G401.6 (cell line): ENCODE measurements at regions not wholly inside any gene's neighbourhood (a gene's known extent, or its start where the extent isn't known, plus 50 kb on each side); places are given as distances from the start of the nearest gene placed in this dataset.

Source experiments
- FAIRE-seq: peaks from 2 replicates; lab custom pipeline; 2012; peaks lifted over from hg19 to GRCh38; lab: Jason Lieb, UNC

- FAIRE-seq = no peak
Observed at GRCh38 chr6:105791583-105792318, 294.4 kb upstream of the PRDM1 start.

GRCh38 chr6:105791179-105791578 is 295.0 kb upstream of the PRDM1 start:
- FAIRE-seq = no peak

GRCh38 chr6:105790635-105791034 is 295.5 kb upstream of the PRDM1 start:
- no peak for FAIRE-seq

GRCh38 chr6:105789935-105790334 is 296.2 kb upstream of the PRDM1 start:
- FAIRE-seq = no peak

- FAIRE-seq = no peak
Observed at GRCh38 chr6:105787747-105788146, 298.4 kb upstream of the PRDM1 start.

GRCh38 chr6:105786890-105787655 is 299.1 kb upstream of the PRDM1 start:
- FAIRE-seq = no peak

- FAIRE-seq = no peak
Observed at GRCh38 chr6:105786449-105786848, 299.7 kb upstream of the PRDM1 start.

GRCh38 chr6:105785066-105785811 is 300.9 kb upstream of the PRDM1 start:
- no peak for FAIRE-seq

GRCh38 chr6:105784179-105784578 is 302.0 kb upstream of the PRDM1 start:
- FAIRE-seq = no peak

GRCh38 chr6:105783333-105783935 is 302.7 kb upstream of the PRDM1 start:
- no peak for FAIRE-seq

- FAIRE-seq = no peak
Observed at GRCh38 chr6:105781915-105782314, 304.2 kb upstream of the PRDM1 start.

- no peak for FAIRE-seq
Observed at GRCh38 chr6:105781248-105781647, 304.9 kb upstream of the PRDM1 start.

- FAIRE-seq = no peak
Observed at GRCh38 chr6:105780146-105780860, 305.8 kb upstream of the PRDM1 start.

- no peak for FAIRE-seq
Observed at GRCh38 chr6:105779110-105779509, 307.0 kb upstream of the PRDM1 start.

GRCh38 chr6:105775095-105775494 is 311.0 kb upstream of the PRDM1 start:
- no peak for FAIRE-seq

GRCh38 chr6:105774247-105774646 is 311.9 kb upstream of the PRDM1 start:
- FAIRE-seq = no peak

GRCh38 chr6:105771313-105771970 is 314.7 kb upstream of the PRDM1 start:
- no peak for FAIRE-seq

GRCh38 chr6:105769987-105770386 is 316.1 kb upstream of the PRDM1 start:
- FAIRE-seq = no peak

GRCh38 chr6:105769197-105769596 is 316.9 kb upstream of the PRDM1 start:
- no peak for FAIRE-seq

- no peak for FAIRE-seq
Observed at GRCh38 chr6:105767541-105767940, 318.6 kb upstream of the PRDM1 start.

- no peak for FAIRE-seq
Observed at GRCh38 chr6:105765239-105765638, 320.9 kb upstream of the PRDM1 start.
